SU-DHL-6 (cell line): ENCODE measurements at regions not wholly inside any gene's neighbourhood (a gene's known extent, or its start where the extent isn't known, plus 50 kb on each side); places are given as distances from the start of the nearest gene placed in this dataset.

Source experiments
- CTCF ChIP-seq: fragments of 200-600 bp; sonication (generic); IDR thresholded peaks from one replicate; pipeline ENCODE4 v1.5.1; 2017; ENCODE audit warnings: antibody characterized with exemption, mild to moderate bottlenecking, low read length, moderate library complexity; ENCODE audit not compliant: insufficient read depth, poor library complexity, severe bottlenecking
- EZH2phosphoT487 ChIP-seq: fragments of 200-600 bp; sonication (generic), shearing (Covaris generic); conservative IDR thresholded peaks from 2 replicates; pipeline ENCODE4 v1.6.1; 2018; ENCODE audit warnings: mild to moderate bottlenecking, antibody characterized with exemption, low read length, moderate library complexity, mixed read lengths

- TF ChIP-seq CTCF (no peak), EZH2phosphoT487 (no peak)
Measured at GRCh38 chr15:70341566-70341965, 243.8 kb upstream of the TLE3 start.
